IMR-90 (cell line): ENCODE measurements at regions not wholly inside any gene's neighbourhood (a gene's known extent, or its start where the extent isn't known, plus 50 kb on each side); places are given as distances from the start of the nearest gene placed in this dataset.

ENCODE experiments used
- ATAC-seq: fragments of 200-7000 bp; cut with Tn5 transposase; 2 replicates; pipeline ENCODE4 v1.9.1; 2020; ENCODE audit warnings: low read depth, mild to moderate bottlenecking, moderate library complexity
- BruUV-seq: library from RNA; stranded (reverse); fragments of 400-500 nt; replicated peaks from 2 replicates; lab custom pipeline; 2021; lab: Mats Ljungman, UMichigan
- CTCF ChIA-PET: fragments of 300-600 bp; formaldehyde crosslinking; extraction: SDS; loops from one replicate; lab custom pipeline; 2021; ENCODE audit warnings: antibody characterized with exemption; lab: Yijun Ruan, JAX
- POLR2A ChIA-PET: fragments of 300-600 bp; sonication (Branson Sonifier 250); formaldehyde crosslinking; loops from one replicate; lab custom pipeline; 2022; ENCODE audit warnings: antibody characterized with exemption; ENCODE audit not compliant: unreplicated experiment; lab: Charles Lee
- DNase-seq: peaks from one replicate; pipeline ENCODE4 v3.0.0; 2013
- H2AFZ ChIP-seq: replicated peaks from 2 replicates; pipeline ENCODE3; 2013; ENCODE audit warnings: low read length, mild to moderate bottlenecking; ENCODE audit not compliant: poor library complexity
- H2AK5ac ChIP-seq: 2 replicates; pipeline ENCODE4 v1.6.1; 2013; ENCODE audit warnings: low read depth, low read length, inconsistent platforms
- H2AK9ac ChIP-seq: replicated peaks from 2 replicates; pipeline ENCODE3; 2013; ENCODE audit warnings: mild to moderate bottlenecking, low read depth, low read length, moderate library complexity; ENCODE audit not compliant: poor library complexity
- H2BK120ac ChIP-seq: 2 replicates; pipeline ENCODE4 v1.6.1; 2013; ENCODE audit warnings: low read depth, low read length, inconsistent platforms
- H2BK15ac ChIP-seq: 3 replicates; pipeline ENCODE4 v1.6.1; 2013; ENCODE audit warnings: low read depth, low read length, inconsistent platforms
- H2BK20ac ChIP-seq: 2 replicates; pipeline ENCODE4 v1.6.1; 2013; ENCODE audit warnings: low read depth, mild to moderate bottlenecking, inconsistent platforms, low read length, moderate library complexity
- H2BK5ac ChIP-seq: 2 replicates; pipeline ENCODE4 v1.6.1; 2013; ENCODE audit warnings: mild to moderate bottlenecking, low read depth, low read length, inconsistent platforms; ENCODE audit not compliant: poor library complexity, severe bottlenecking
- H3K14ac ChIP-seq: replicated peaks from 2 replicates; pipeline ENCODE4 v1.6.1; 2013; ENCODE audit warnings: low read depth, low read length, inconsistent platforms
- H3K18ac ChIP-seq: 2 replicates; pipeline ENCODE4 v1.6.1; 2013; ENCODE audit warnings: low read depth, low read length, control low read depth
- H3K23ac ChIP-seq: 2 replicates; pipeline ENCODE4 v1.6.1; 2013; ENCODE audit warnings: low read depth, low read length, inconsistent platforms
- H3K27ac ChIP-seq: 2 replicates; pipeline ENCODE4 v1.5.1; 2013; ENCODE audit warnings: mild to moderate bottlenecking, control low read depth, low read length; ENCODE audit not compliant: insufficient read depth
- H3K27me3 ChIP-seq: 2 replicates; pipeline ENCODE4 v1.6.1; 2013; ENCODE audit warnings: low read length; ENCODE audit not compliant: control insufficient read depth, insufficient read depth
- H3K36me3 ChIP-seq: 2 replicates; pipeline ENCODE4 v1.6.1; 2013; ENCODE audit warnings: low read length, mixed read lengths; ENCODE audit not compliant: control insufficient read depth, insufficient read depth
- H3K4ac ChIP-seq: 2 replicates; pipeline ENCODE4 v1.6.1; 2013; ENCODE audit warnings: low read depth, low read length, inconsistent platforms
- H3K4me1 ChIP-seq: 2 replicates; pipeline ENCODE4 v1.6.1; 2013; ENCODE audit warnings: low read length, mixed read lengths; ENCODE audit not compliant: control insufficient read depth, insufficient read depth
- H3K4me2 ChIP-seq: 2 replicates; pipeline ENCODE4 v1.6.1; 2013; ENCODE audit warnings: low read depth, mild to moderate bottlenecking, control low read depth, low read length, moderate library complexity
- H3K4me3 ChIP-seq: 2 replicates; pipeline ENCODE4 v1.5.1; 2013; ENCODE audit warnings: low read depth, mild to moderate bottlenecking, control low read depth, low read length, moderate library complexity; ENCODE audit not compliant: insufficient read depth
- H3K56ac ChIP-seq: 2 replicates; pipeline ENCODE4 v1.6.1; 2013; ENCODE audit warnings: low read length, inconsistent platforms; ENCODE audit not compliant: insufficient read depth; ENCODE audit errors: extremely low read depth
- H3K79me1 ChIP-seq, 2 experiments: 2 replicates each; pipeline ENCODE4 v1.6.1; 2013; ENCODE audit warnings: low read length in 2 of 2, inconsistent platforms in 1 of 2, low read depth in 1 of 2
- H3K9ac ChIP-seq: 2 replicates; pipeline ENCODE4 v1.6.1; 2013; ENCODE audit warnings: low read depth, low read length, control low read depth
- H3K9me1 ChIP-seq: 2 replicates; pipeline ENCODE4 v1.6.1; 2013; ENCODE audit warnings: low read length, inconsistent platforms; ENCODE audit not compliant: insufficient read depth
- H3K9me3 ChIP-seq: 2 replicates; pipeline ENCODE4 v1.6.1; 2013; ENCODE audit warnings: low read length; ENCODE audit not compliant: control insufficient read depth, insufficient read depth
- H4K20me1 ChIP-seq: 2 replicates; pipeline ENCODE4 v1.6.1; 2013; ENCODE audit warnings: low read length, inconsistent platforms; ENCODE audit not compliant: insufficient read depth
- H4K5ac ChIP-seq: 2 replicates; pipeline ENCODE4 v1.6.1; 2013; ENCODE audit warnings: mild to moderate bottlenecking, low read depth, low read length, control low read depth
- H4K8ac ChIP-seq, 2 experiments: 2 replicates each; pipeline ENCODE4 v1.6.1; 2013; ENCODE audit warnings: low read depth in 2 of 2, low read length in 2 of 2, control low read depth in 1 of 2, inconsistent platforms in 1 of 2
- H4K91ac ChIP-seq: 2 replicates; pipeline ENCODE4 v1.6.1; 2013; ENCODE audit warnings: low read depth, low read length, inconsistent platforms; ENCODE audit not compliant: insufficient read depth
- BHLHE40 ChIP-seq: fragments of 150-350 bp; IDR thresholded peaks from 2 replicates; pipeline ENCODE4 v1.6.1; 2016; ENCODE audit warnings: mild to moderate bottlenecking, low read depth, low read length
- CEBPB ChIP-seq: IDR thresholded peaks from 2 replicates; pipeline ENCODE4 v1.6.1; 2012; ENCODE audit warnings: low read depth, low read length, improper control_type of control experiment
- CHD1 ChIP-seq: IDR thresholded peaks from 2 replicates; pipeline ENCODE4 v1.6.1; 2012; ENCODE audit warnings: low read depth, low read length, improper control_type of control experiment
- FOS ChIP-seq: fragments of 150-350 bp; IDR thresholded peaks from 2 replicates; pipeline ENCODE4 v1.6.1; 2016; ENCODE audit warnings: low read depth, low read length
- MAFK ChIP-seq: IDR thresholded peaks from 2 replicates; pipeline ENCODE4 v1.6.1; 2012; ENCODE audit warnings: low read depth, low read length, improper control_type of control experiment
- MAZ ChIP-seq: IDR thresholded peaks from 2 replicates; pipeline ENCODE4 v1.6.1; 2012; ENCODE audit warnings: low read depth, mild to moderate bottlenecking, low read length, improper control_type of control experiment, moderate library complexity, borderline replicate concordance
- MXI1 ChIP-seq: IDR thresholded peaks from 2 replicates; pipeline ENCODE4 v1.6.1; 2012; ENCODE audit warnings: low read depth, mild to moderate bottlenecking, low read length, moderate library complexity, borderline replicate concordance
- NFE2L2 ChIP-seq: fragments of 150-350 bp; IDR thresholded peaks from 2 replicates; pipeline ENCODE4 v1.6.1; 2016; ENCODE audit warnings: low read depth, mild to moderate bottlenecking, low read length
- POLR2A ChIP-seq: IDR thresholded peaks from 2 replicates; pipeline ENCODE4 v1.6.1; 2012; ENCODE audit warnings: mild to moderate bottlenecking, low read depth, low read length
- RAD21 ChIP-seq: IDR thresholded peaks from 2 replicates; pipeline ENCODE4 v1.6.1; 2012; ENCODE audit warnings: low read length, improper control_type of control experiment
- RCOR1 ChIP-seq: IDR thresholded peaks from 2 replicates; pipeline ENCODE4 v1.6.1; 2012; ENCODE audit warnings: mild to moderate bottlenecking, low read length, improper control_type of control experiment; ENCODE audit not compliant: insufficient replicate concordance
- RFX5 ChIP-seq: IDR thresholded peaks from 2 replicates; pipeline ENCODE4 v1.8.0; 2012; ENCODE audit warnings: low read depth, mild to moderate bottlenecking, low read length, moderate library complexity
- SMC3 ChIP-seq: fragments of 150-350 bp; IDR thresholded peaks from 2 replicates; pipeline ENCODE4 v1.6.1; 2016; ENCODE audit warnings: low read depth, mild to moderate bottlenecking, antibody characterized with exemption, low read length, moderate library complexity
- WGBS, 2 experiments: methylation state at CpG; one replicate each; pipeline versions ENCODE4 v1.1.5 to v1.1.7; 2013; ENCODE audit warnings: missing lambda C conversion rate in 2 of 2; ENCODE audit not compliant: insufficient read length in 1 of 2; ENCODE audit errors: extremely low coverage in 2 of 2; 5-methylcytosine and 5-hydroxymethylcytosine counted together
- dilution Hi-C: fragments of 300-500 bp; cut with HindIII; formaldehyde crosslinking; loops from one replicate; pipeline ENCODE4 v1.14.3; 2018; ENCODE audit warnings: low sequenced_read_pairs; ENCODE audit not compliant: unreplicated experiment
- in situ Hi-C: fragments of 300-500 bp; cut with MboI; formaldehyde crosslinking; loops from 3 replicates; pipeline ENCODE4 v1.14.3; 2019; ENCODE audit warnings: low sequenced_read_pairs, inconsistent platforms, mixed read lengths
- intact Hi-C: fragments of 100-400 bp; cut with micrococcal nuclease; formaldehyde crosslinking; loops from 2 replicates; pipeline ENCODE4 v1.10.0; 2022
- TF ChIP-seq, protein P1 (sequence below): conservative IDR thresholded peaks from 2 replicates; pipeline ENCODE4 v1.5.1; 2012; ENCODE audit warnings: mild to moderate bottlenecking, low read depth, low read length, improper control_type of control experiment
- TF ChIP-seq, protein P2 (sequence below): fragments of 150-350 bp; IDR thresholded peaks from 2 replicates; pipeline ENCODE4 v1.6.1; 2016; ENCODE audit warnings: low read depth, mild to moderate bottlenecking, low read length, moderate library complexity, borderline replicate concordance
- TF ChIP-seq, protein P3 (sequence below): fragments of 150-350 bp; IDR thresholded peaks from 2 replicates; pipeline ENCODE4 v1.6.1; 2017; ENCODE audit warnings: mild to moderate bottlenecking, antibody characterized with exemption, low read length, low read depth

DNA sequence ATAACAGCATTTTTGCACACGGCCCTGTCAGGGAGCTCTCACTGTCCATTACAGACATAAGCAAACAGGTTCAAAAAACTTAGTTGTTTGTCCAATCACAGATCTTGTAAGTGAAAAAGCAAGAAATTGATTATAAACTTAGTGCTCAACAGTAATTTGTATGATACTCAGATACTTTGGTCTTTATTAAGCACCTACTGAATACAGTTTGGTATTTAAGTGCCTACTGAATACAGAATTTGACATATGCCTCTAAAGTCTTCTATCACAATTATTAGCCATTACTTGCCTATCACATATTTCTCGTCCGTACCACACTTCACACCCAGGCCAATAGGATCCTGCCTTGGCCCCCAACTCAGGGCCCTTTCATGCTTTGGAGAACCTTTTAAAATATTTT lies 283.1 kb downstream of the SUCLG1 start:
- BruUV-seq = no TSS peak
- H3K79me1 ChIP-seq = no peaks in the 10 kb centered on the region
- H2AFZ ChIP-seq = no peak overlapping the region
- H3K9ac ChIP-seq = no peak overlapping the region
- no CpG with 5 or more reads among the region's 3 CpGs for WGBS, 2 experiments
- in situ Hi-C loops = no loop called here
- H3K9me3 ChIP-seq = no peaks in the 10 kb centered on the region
- H3K4me3 ChIP-seq = no peak overlapping the region
- no peak overlapping the region for H3K23ac ChIP-seq
- dilution Hi-C loops = no loop called here
- no peak overlapping the region for H3K56ac ChIP-seq
- no peak overlapping the region for H4K8ac ChIP-seq
- no peaks in the 10 kb centered on the region for H4K20me1 ChIP-seq
- no peak overlapping the region for H2BK120ac ChIP-seq
- H3K4me2 ChIP-seq = no peak overlapping the region
- no peak overlapping the region for H2BK15ac ChIP-seq
- no peak overlapping the region for H2BK5ac ChIP-seq
- no peak overlapping the region for H3K27ac ChIP-seq
- H4K91ac ChIP-seq = no peak overlapping the region
- H3K36me3 ChIP-seq = no peaks in the 10 kb centered on the region
- no peak overlapping the region for H3K4ac ChIP-seq
- ATAC-seq (no peak), DNase-seq (no peak)
- H3K9me1 ChIP-seq = no peaks in the 10 kb centered on the region
- ChIA-PET POLR2A (no interaction called here), CTCF (no interaction called here)
- no peak overlapping the region for H2AK9ac ChIP-seq
- H4K5ac ChIP-seq = no peak overlapping the region
- intact Hi-C loops = no loop called here
- H3K14ac ChIP-seq = no peak overlapping the region
- H3K18ac ChIP-seq = no peak overlapping the region
- H2AK5ac ChIP-seq = no peak overlapping the region
- H3K27me3 ChIP-seq = no peaks in the 10 kb centered on the region
- H2BK20ac ChIP-seq = no peak overlapping the region
- TF ChIP-seq MXI1 (no peak), RFX5 (no peak), FOS (no peak), MAFK (no peak), CEBPB (no peak), MAZ (no peak), POLR2A (no peak), NFE2L2 (no peak), RAD21 (no peak), BHLHE40 (no peak), SMC3 (no peak), CHD1 (no peak), RCOR1 (no peak)
- TF ChIP-seq, protein P1, sequence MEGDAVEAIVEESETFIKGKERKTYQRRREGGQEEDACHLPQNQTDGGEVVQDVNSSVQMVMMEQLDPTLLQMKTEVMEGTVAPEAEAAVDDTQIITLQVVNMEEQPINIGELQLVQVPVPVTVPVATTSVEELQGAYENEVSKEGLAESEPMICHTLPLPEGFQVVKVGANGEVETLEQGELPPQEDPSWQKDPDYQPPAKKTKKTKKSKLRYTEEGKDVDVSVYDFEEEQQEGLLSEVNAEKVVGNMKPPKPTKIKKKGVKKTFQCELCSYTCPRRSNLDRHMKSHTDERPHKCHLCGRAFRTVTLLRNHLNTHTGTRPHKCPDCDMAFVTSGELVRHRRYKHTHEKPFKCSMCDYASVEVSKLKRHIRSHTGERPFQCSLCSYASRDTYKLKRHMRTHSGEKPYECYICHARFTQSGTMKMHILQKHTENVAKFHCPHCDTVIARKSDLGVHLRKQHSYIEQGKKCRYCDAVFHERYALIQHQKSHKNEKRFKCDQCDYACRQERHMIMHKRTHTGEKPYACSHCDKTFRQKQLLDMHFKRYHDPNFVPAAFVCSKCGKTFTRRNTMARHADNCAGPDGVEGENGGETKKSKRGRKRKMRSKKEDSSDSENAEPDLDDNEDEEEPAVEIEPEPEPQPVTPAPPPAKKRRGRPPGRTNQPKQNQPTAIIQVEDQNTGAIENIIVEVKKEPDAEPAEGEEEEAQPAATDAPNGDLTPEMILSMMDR = no peak
- TF ChIP-seq, protein P2, sequence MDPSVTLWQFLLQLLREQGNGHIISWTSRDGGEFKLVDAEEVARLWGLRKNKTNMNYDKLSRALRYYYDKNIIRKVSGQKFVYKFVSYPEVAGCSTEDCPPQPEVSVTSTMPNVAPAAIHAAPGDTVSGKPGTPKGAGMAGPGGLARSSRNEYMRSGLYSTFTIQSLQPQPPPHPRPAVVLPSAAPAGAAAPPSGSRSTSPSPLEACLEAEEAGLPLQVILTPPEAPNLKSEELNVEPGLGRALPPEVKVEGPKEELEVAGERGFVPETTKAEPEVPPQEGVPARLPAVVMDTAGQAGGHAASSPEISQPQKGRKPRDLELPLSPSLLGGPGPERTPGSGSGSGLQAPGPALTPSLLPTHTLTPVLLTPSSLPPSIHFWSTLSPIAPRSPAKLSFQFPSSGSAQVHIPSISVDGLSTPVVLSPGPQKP = no peak
- TF ChIP-seq, protein P3, sequence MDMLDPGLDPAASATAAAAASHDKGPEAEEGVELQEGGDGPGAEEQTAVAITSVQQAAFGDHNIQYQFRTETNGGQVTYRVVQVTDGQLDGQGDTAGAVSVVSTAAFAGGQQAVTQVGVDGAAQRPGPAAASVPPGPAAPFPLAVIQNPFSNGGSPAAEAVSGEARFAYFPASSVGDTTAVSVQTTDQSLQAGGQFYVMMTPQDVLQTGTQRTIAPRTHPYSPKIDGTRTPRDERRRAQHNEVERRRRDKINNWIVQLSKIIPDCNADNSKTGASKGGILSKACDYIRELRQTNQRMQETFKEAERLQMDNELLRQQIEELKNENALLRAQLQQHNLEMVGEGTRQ = no peak
- no peaks in the 10 kb centered on the region for H3K4me1 ChIP-seq
